GM12878 (cell line): ENCODE measurements at regions not wholly inside any gene's neighbourhood (a gene's known extent, or its start where the extent isn't known, plus 50 kb on each side); places are given as distances from the start of the nearest gene placed in this dataset.

Experiments used
- ATAC-seq: fragments of 200-7000 bp; cut with Tn5 transposase; 3 replicates; pipeline ENCODE4 v1.9.1; 2020; ENCODE audit warnings: mild to moderate bottlenecking, moderate library complexity
- BruUV-seq: library from RNA; stranded (reverse); fragments of 400-500 nt; replicated peaks from 2 replicates; lab custom pipeline; 2021; lab: Mats Ljungman, UMichigan
- CTCF ChIA-PET: fragments of 300-600 bp; sonication (Branson Sonifier 250); formaldehyde crosslinking; extraction: SDS; loops from one replicate; lab custom pipeline; 2021; ENCODE audit warnings: inconsistent platforms; lab: Yijun Ruan, JAX
- POLR2A ChIA-PET: fragments of 350-600 bp; formaldehyde crosslinking; extraction: SDS; loops from one replicate; lab custom pipeline; 2021; ENCODE audit warnings: inconsistent platforms; lab: Charles Lee
- RAD21 ChIA-PET: fragments of 300-600 bp; sonication (Branson Sonifier 250); formaldehyde crosslinking; loops from one replicate; lab custom pipeline; 2023; ENCODE audit warnings: antibody characterized with exemption; ENCODE audit not compliant: unreplicated experiment; lab: Charles Lee
- SMC1A ChIA-PET: fragments of 300-600 bp; sonication (Branson Sonifier 250); formaldehyde crosslinking; loops from one replicate; lab custom pipeline; 2023; ENCODE audit not compliant: unreplicated experiment, uncharacterized antibody; lab: Charles Lee
- DNase-seq: peaks from one replicate; pipeline ENCODE4 v3.0.0-alpha.2; 2011; ENCODE audit warnings: low read depth, low spot score
- FAIRE-seq: peaks from 3 replicates; lab custom pipeline; 2011; peaks lifted over from hg19 to GRCh38; lab: Jason Lieb, UNC
- H2AFZ ChIP-seq: 2 replicates; pipeline ENCODE4 v1.6.0; 2011; ENCODE audit warnings: low read depth, low read length, control low read depth; ENCODE audit not compliant: control insufficient read depth
- H3K27ac ChIP-seq: 2 replicates; pipeline ENCODE4 v1.5.1; 2011; ENCODE audit warnings: control low read depth; ENCODE audit not compliant: control insufficient read depth, insufficient read depth
- H3K27me3 ChIP-seq, 2 experiments: replicated peaks in 1 of 2; 2 replicates each; pipeline versions ENCODE4 v1.6.0 to v1.6.1; 2011; ENCODE audit warnings: low read length in 1 of 2; ENCODE audit not compliant: control insufficient read depth in 2 of 2, insufficient read depth in 2 of 2
- H3K36me3 ChIP-seq, 2 experiments: 2 replicates each; pipeline ENCODE4 v1.5.1; 2011; ENCODE audit warnings: low read length in 1 of 2; ENCODE audit not compliant: control insufficient read depth in 2 of 2, insufficient read depth in 2 of 2
- H3K4me1 ChIP-seq: 2 replicates; pipeline ENCODE4 v1.6.1; 2011; ENCODE audit warnings: mild to moderate bottlenecking, low read length, moderate library complexity, mixed read lengths; ENCODE audit not compliant: control insufficient read depth, insufficient read depth
- H3K4me2 ChIP-seq: 2 replicates; pipeline ENCODE4 v1.6.0; 2011; ENCODE audit warnings: control low read depth; ENCODE audit not compliant: control insufficient read depth, insufficient read depth
- H3K4me3 ChIP-seq: fragments of 200-600 bp; sonication (generic); 2 replicates; pipeline ENCODE4 v1.5.1; 2016
- H3K79me2 ChIP-seq: 2 replicates; pipeline ENCODE4 v1.6.0; 2011; ENCODE audit warnings: low read length; ENCODE audit not compliant: control insufficient read depth, insufficient read depth
- H3K9ac ChIP-seq: 2 replicates; pipeline ENCODE4 v1.8.0; 2011; ENCODE audit warnings: low read length, control low read depth, mixed read lengths; ENCODE audit not compliant: control insufficient read depth, insufficient read depth
- H3K9me3 ChIP-seq: replicated peaks from 3 replicates; pipeline ENCODE4 v1.5.1; 2011; ENCODE audit warnings: mild to moderate bottlenecking, low read length; ENCODE audit not compliant: control insufficient read depth, insufficient read depth
- H4K20me1 ChIP-seq: 2 replicates; pipeline ENCODE4 v1.6.0; 2011; ENCODE audit not compliant: control insufficient read depth, insufficient read depth
- BMI1 ChIP-seq: fragments of 450-650 bp; IDR thresholded peaks from 2 replicates; pipeline ENCODE4 v1.6.1; 2016; ENCODE audit warnings: mild to moderate bottlenecking, moderate library complexity, borderline replicate concordance
- KLF5 ChIP-seq: fragments of 450-650 bp; IDR thresholded peaks from 2 replicates; pipeline ENCODE4 v1.6.1; 2014; ENCODE audit warnings: mild to moderate bottlenecking; ENCODE audit not compliant: partially characterized antibody
- MXI1 ChIP-seq: fragments of 150-350 bp; IDR thresholded peaks from 2 replicates; pipeline ENCODE4 v1.6.1; 2011; ENCODE audit warnings: low read depth, mild to moderate bottlenecking, inconsistent platforms, low read length, improper control_type of control experiment
- RELA ChIP-seq: fragments of 450-650 bp; IDR thresholded peaks from 2 replicates; pipeline ENCODE4 v1.8.0; 2014; ENCODE audit warnings: borderline replicate concordance; ENCODE audit not compliant: partially characterized antibody
- RFX5 ChIP-seq: IDR thresholded peaks from 2 replicates; pipeline ENCODE4 v1.6.1; 2011; ENCODE audit warnings: low read depth, low read length, improper control_type of control experiment
- RUNX3 ChIP-seq: IDR thresholded peaks from 2 replicates; pipeline ENCODE4 v1.6.1; 2012; ENCODE audit warnings: low read length, inconsistent platforms
- SUZ12 ChIP-seq: fragments of 200-600 bp; sonication (generic); IDR thresholded peaks from one replicate; pipeline ENCODE4 v1.6.1; 2018; ENCODE audit warnings: antibody characterized with exemption, mild to moderate bottlenecking; ENCODE audit not compliant: unreplicated experiment
- ZBED1 ChIP-seq: IDR thresholded peaks from 2 replicates; pipeline ENCODE4 v1.6.1; 2016; ENCODE audit warnings: borderline replicate concordance
- ZNF622 ChIP-seq: fragments of 450-650 bp; IDR thresholded peaks from 2 replicates; pipeline ENCODE4 v1.6.1; 2017; ENCODE audit warnings: mild to moderate bottlenecking, inconsistent platforms
- WGBS: methylation state at CpG from one replicate; pipeline ENCODE4 v1.1.6; 2016; ENCODE audit warnings: low lambda C conversion rate; ENCODE audit not compliant: insufficient replicate concordance, insufficient coverage; ENCODE audit errors: missing lambda C conversion rate; 5-methylcytosine and 5-hydroxymethylcytosine counted together
- in situ Hi-C: fragments of 300-500 bp; cut with MboI; formaldehyde crosslinking; loops from 9 replicates; pipeline ENCODE4 v1.14.3; 2018; ENCODE audit warnings: mixed read lengths
- intact Hi-C: fragments of 100-400 bp; cut with micrococcal nuclease; formaldehyde crosslinking; loops from one replicate; pipeline ENCODE4 v1.14.2; 2022; ENCODE audit not compliant: unreplicated experiment
- TF ChIP-seq, protein P1 (sequence below): IDR thresholded peaks from 2 replicates; pipeline ENCODE4 v1.6.1; 2012; ENCODE audit warnings: mild to moderate bottlenecking, low read depth, low read length

DNA sequence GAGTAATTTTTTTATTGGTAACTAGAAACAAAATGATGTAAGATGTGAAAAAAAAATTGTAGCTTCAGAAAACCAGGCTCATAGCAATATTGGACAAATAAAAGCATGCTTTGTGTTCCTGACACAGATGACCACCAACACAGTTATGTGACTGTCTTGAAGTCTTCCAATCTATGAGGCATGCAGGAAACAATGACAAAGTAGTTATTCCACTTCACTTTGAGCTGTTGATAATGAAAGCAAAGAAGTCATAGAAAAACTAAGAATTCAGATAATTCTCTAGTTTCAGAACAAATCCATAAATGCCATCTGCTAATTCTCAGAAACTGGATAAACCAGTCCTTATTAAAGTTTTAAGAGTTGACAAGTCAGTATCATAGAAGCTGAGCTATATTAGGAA, 378.4 kb upstream of the SEMA3D start:
- in situ Hi-C loops: loop anchor here (25.0 kb wide), 1 partner anchor 1603 kb away; no protein-coding TSS in a partner anchor
- POLR2A ChIA-PET: no interaction called here
- Histone ChIP-seq H3K4me3 (no peak overlapping the region), H3K4me1 (no peaks in the 10 kb centered on the region), H3K9ac (no peak overlapping the region), H3K79me2 (no peaks in the 10 kb centered on the region), H3K9me3 (no peaks in the 10 kb centered on the region), H4K20me1 (no peaks in the 10 kb centered on the region), H3K27ac (no peak overlapping the region), H3K27me3 (no peaks in the 10 kb centered on the region), H2AFZ (no peak overlapping the region), H3K36me3 (no peaks in the 10 kb centered on the region), H3K4me2 (no peak overlapping the region)
- intact Hi-C loops: no loop called here
- RAD21 ChIA-PET: no interaction called here
- no peak for TF ChIP-seq ZBED1
- no peak for TF ChIP-seq SUZ12
- TF ChIP-seq RELA: no peak
- TF ChIP-seq RFX5: no peak
- no peak for TF ChIP-seq MXI1
- TF ChIP-seq RUNX3: no peak
- no peak for TF ChIP-seq KLF5
- no peak for TF ChIP-seq ZNF622
- no peak for TF ChIP-seq BMI1
- SMC1A ChIA-PET: interaction anchor here (1.0 kb wide), 1 partner anchor 9 kb away, joined by 3 read pairs; no protein-coding TSS in a partner anchor
- CTCF ChIA-PET: interaction anchor here (1.0 kb wide), 1 partner anchor 9 kb away, joined by 3 read pairs; no protein-coding TSS in a partner anchor
- no peak for ATAC-seq
- DNase-seq: no peak
- no peak for FAIRE-seq
- BruUV-seq: no TSS peak

DNA sequence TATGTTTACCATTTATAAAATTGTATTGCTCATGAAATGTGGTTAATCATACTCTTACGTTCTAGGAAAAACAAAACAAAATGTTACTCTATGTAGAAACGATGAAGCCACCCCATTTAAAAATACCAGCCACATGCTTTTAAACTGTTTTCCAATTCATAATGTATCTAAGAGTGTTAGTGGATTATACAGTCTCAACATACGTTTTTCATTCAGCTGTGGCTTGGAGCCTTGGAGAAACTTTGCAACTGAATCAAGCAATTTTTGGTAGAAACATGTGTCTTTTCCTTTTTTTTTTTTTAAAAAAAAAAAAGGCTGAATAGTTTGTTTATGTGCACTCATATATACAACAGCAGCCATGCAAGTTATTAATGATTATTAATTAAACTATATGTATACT, 378.0 kb upstream of the SEMA3D start:
- Histone ChIP-seq H2AFZ (no peak overlapping the region), H3K27me3 (no peaks in the 10 kb centered on the region), H3K4me3 (no peak overlapping the region), H3K36me3 (no peaks in the 10 kb centered on the region), H4K20me1 (no peaks in the 10 kb centered on the region), H3K79me2 (no peaks in the 10 kb centered on the region), H3K27ac (no peak overlapping the region), H3K9me3 (no peaks in the 10 kb centered on the region), H3K4me2 (no peak overlapping the region), H3K4me1 (no peaks in the 10 kb centered on the region), H3K9ac (no peak overlapping the region)
- no TSS peak for BruUV-seq
- no peak for DNase-seq
- TF ChIP-seq, protein P1, sequence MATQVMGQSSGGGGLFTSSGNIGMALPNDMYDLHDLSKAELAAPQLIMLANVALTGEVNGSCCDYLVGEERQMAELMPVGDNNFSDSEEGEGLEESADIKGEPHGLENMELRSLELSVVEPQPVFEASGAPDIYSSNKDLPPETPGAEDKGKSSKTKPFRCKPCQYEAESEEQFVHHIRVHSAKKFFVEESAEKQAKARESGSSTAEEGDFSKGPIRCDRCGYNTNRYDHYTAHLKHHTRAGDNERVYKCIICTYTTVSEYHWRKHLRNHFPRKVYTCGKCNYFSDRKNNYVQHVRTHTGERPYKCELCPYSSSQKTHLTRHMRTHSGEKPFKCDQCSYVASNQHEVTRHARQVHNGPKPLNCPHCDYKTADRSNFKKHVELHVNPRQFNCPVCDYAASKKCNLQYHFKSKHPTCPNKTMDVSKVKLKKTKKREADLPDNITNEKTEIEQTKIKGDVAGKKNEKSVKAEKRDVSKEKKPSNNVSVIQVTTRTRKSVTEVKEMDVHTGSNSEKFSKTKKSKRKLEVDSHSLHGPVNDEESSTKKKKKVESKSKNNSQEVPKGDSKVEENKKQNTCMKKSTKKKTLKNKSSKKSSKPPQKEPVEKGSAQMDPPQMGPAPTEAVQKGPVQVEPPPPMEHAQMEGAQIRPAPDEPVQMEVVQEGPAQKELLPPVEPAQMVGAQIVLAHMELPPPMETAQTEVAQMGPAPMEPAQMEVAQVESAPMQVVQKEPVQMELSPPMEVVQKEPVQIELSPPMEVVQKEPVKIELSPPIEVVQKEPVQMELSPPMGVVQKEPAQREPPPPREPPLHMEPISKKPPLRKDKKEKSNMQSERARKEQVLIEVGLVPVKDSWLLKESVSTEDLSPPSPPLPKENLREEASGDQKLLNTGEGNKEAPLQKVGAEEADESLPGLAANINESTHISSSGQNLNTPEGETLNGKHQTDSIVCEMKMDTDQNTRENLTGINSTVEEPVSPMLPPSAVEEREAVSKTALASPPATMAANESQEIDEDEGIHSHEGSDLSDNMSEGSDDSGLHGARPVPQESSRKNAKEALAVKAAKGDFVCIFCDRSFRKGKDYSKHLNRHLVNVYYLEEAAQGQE: no peak
- SMC1A ChIA-PET: interaction anchor here (1.0 kb wide), 1 partner anchor 9 kb away, joined by 3 read pairs; no protein-coding TSS in a partner anchor
- in situ Hi-C loops (loop anchor here (25.0 kb wide), 1 partner anchor 1603 kb away; no protein-coding TSS in a partner anchor), intact Hi-C loops (no loop called here)
- RAD21 ChIA-PET: no interaction called here
- CTCF ChIA-PET: interaction anchor here (1.0 kb wide), 1 partner anchor 8 kb away, joined by 3 read pairs; no protein-coding TSS in a partner anchor
- no peak for ATAC-seq
- FAIRE-seq: no peak
- POLR2A ChIA-PET: no interaction called here
- WGBS: 0% methylated on average over 3 of the region's 3 CpGs
